ENCODE measurements at regions not wholly inside any gene's neighbourhood (a gene's known extent, or its start where the extent isn't known, plus 50 kb on each side); places are given as distances from the start of the nearest gene placed in this dataset.
"Not testable (repeated sequence)": the region's sequence is repeated elsewhere in the genome, so short reads cannot be mapped to it uniquely, and the experiment has no call there.

DNA sequence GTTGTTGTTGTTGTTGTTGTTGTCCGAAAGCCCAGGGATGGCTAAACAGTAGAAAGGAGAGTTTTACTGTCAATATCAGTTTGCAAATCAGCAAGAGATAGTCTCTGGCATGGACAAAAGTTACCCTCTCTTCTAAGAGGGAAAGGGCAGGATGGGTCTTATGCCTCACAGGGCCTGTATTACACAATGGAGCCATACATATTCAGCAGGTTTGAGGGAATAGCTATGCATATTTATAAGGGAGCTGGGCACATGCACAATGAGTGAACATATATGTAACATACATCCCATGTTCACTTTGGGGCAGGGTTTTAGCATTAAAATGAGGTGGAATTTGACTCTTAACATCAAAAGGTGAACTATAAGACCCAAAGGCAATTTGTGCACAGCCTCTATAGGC lies 84.4 kb upstream of the PGBD5 start:
- no peak for DNase-seq

DNA sequence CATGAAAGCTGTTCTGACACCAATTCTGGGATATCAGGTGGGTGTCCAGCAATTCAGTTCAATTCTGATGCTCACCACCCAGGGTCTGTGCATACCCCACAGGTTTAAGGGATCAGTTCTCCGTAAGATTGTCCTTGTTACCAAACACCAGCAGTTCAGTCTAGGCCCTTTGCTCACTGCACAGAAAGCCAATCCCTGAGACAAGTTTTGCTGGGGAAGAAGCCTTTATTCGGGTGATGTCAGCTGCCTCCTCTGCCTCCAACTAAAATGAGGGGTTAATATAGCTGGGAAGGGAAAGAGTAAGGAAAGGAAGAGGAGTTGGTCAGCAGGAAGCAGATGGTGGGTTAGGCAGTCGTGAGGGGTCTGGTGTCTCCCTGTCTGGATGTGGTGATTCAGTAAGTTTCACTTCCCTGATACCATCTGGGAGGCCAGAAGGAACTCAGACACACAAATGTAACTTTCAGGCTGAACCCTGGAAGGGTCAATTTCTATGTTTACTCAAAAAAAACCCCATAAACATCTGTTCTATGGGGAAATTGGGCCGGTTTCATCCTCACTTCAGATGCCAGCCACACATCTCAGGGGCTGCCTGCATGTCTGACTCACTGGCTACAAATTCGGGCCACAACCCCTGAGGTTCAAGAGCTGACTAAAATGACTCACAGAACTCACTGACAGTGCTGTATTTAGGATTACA lies 83.3 kb upstream of the PGBD5 start:
- no peak for DNase-seq

DNA sequence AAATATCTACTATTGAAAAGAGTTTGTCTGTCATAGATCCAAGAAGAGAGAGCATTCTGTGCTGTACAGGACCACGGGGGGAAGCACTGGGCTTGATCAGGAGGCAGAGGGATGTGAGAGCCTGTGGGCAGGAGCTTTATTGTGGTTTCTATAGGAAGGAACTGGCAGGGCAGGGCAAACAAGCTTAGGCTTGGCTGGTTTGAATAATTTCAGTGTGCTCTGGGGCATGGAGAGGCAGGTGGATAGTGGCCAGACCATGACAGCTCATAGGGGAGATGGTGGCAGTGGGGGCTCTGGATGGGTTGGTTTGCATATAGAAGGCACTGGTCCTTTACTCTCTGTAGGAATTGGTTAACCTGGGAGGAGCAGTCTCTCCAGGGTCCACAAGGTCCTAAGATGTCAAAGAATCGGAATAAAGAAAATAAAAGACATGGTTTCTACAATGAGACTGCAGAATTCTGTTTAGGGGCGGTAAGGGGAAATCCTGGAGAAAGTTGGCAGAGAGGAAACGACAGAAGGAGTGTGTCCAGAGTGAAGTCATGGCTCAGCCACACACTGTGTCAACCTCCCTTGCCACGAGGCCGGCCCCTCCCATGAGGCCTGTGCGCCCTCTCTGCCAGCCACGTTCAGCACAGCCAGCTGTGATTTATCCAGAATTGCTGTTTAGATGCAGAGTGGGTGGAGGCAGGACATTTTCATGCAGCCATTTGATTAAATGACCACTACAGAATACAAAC lies 81.7 kb upstream of the PGBD5 start:
- DNase-seq: no peak

DNA sequence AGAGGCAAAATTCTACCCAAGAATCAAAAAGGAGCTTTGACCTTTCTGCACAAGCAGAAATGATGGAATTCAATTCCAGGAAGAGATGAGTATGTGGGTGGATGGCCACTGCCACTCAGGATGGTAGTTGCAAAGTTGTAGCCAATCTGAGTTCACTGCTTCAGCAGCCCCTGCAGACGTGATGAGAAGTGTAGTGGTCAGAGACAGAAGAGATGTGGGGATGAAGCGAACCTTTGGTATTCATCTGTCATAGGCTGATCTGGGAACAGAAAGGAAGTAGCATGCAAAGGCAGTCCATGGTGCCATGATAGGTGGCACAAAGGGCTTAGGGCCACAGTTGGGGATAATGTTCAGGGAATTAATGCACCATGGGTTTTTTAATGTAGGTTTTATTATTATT lies 81.1 kb upstream of the PGBD5 start:
- no peak for DNase-seq

DNA sequence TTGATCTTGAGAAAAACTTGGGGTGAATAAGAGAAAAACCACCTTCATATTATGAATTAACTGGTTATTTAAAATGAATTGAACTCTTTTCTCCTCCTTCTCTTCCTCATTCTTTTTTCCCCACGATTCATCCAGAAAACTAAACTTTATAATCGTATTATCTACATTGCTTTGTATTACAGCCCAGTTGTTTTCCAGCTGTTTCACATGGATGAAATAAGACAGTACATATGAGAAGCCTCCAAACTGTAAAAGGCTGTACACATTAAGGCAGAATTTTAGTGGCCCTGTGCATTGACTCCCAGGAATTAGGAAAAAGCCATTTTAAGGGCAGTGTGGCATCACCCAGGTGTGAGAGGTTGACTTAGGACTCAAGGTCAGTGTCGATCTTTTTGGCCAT lies 80.3 kb upstream of the PGBD5 start:
- no peak for DNase-seq

DNA sequence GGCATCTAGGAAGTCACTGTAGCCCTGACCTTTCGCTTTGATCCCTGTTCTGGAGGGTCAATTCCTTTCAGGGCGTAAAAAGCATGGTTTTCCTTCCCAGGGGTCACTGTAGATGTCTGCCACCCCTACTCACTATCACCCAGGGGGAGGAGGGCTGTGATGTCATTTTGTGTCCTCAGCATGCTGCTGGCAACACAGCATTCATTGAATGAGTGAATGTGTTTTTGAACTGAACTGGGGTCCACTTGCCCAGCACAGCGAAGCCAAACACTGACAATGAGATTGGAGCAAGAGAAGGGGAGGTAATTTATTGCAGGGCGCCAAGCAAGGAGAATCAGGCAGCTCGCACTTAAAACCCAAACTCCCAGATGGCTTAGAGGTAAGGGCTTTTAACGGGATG lies 78.2 kb upstream of the PGBD5 start:
- DNase-seq: no peak

DNA sequence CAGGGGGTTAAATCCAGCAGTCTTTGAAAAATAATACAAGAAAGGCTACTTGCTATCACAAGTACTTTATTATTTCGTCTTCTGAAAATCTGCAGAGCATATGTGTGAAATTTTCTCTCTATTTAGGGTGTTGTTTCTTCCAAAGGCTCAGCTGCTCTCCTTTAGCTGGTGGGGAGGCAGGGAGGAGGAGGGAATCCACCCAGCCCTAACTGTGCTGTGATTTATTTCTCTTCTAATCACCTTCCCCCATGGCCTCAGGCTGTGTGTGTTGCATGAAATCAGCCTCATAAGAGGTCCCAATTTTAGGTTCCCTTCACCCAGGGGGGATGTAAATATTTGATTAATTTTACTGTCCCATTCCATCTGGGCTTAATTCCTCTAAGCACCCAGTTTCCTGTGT lies 77.6 kb upstream of the PGBD5 start:
- no peak for DNase-seq

DNA sequence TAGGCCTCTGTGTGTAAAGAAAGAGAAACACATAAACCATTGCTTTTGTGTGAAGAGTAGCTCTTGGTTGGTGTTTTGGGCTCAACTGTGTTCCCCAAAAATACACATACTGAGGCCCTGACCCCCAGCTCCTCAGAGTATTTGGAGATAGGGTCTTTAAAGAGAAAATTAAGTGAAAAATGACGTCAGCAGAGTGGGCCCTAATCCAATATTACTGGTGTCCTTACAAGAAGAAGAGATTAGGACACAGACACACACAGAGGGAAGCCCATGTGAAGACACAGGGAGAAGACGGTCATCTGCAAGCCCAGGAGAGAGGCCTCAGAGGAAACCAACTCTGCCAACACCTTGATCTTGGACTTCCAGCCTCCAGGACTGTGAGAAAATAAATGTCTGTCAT lies 76.9 kb upstream of the PGBD5 start:
- no peak for DNase-seq

DNA sequence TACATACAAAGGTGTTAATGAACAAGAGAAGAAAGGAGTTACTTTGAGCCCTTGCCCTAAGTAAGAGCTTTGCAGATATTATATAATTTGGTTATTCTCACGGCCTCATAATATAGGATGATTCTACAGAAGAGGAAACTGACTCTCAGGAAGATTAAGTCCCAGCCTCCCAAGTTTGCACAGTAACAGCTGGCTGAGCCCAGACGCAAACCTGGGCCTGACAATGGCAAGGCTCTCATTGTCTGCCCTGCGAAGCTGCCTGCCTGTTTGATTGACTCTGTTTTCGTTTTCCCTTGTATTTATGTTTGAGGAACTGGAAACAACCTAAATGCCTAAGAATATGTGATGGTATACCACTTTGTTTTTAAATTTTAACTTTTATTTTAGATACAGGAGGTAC lies 76.2 kb upstream of the PGBD5 start:
- no peak for DNase-seq

DNA sequence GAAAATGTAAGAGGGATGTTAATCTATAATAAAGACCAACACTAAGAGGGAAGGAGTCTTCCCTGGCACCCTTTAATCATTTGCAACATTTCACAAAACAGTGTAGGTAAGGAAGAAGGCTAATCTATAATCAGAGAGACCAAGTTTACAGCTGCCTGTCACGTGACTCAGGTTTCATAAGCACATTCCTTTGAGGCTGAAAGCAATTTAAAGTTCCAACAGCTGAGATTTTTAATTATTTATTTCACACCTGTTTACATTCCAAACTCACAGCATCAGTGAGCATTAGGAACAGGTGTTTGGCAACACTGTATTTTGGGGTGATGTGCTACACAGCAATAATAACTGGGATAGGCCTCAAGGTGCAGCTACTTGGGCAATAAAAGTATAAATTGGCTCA lies 75.7 kb upstream of the PGBD5 start:
- no peak for DNase-seq

DNA sequence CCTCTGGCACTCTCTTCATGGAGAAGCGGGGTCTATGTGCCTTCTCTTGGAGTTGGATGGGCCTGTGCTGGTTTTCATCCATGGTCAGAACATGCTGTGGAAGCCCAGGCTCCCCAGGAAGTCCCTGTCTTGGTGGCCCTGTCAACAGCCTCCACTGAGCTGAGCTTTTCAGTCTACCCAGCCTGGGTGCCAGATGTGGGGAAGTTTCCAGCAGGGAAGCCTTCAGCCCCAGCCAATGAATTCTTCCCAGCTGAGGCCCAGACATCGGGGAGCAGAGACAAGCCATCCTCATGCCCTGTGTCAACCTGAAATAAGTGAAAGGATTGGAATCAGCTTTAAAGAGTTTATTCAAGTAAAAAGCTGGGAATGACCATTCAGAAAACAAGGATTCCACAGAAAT lies 75.1 kb upstream of the PGBD5 start:
- DNase-seq: no peak

DNA sequence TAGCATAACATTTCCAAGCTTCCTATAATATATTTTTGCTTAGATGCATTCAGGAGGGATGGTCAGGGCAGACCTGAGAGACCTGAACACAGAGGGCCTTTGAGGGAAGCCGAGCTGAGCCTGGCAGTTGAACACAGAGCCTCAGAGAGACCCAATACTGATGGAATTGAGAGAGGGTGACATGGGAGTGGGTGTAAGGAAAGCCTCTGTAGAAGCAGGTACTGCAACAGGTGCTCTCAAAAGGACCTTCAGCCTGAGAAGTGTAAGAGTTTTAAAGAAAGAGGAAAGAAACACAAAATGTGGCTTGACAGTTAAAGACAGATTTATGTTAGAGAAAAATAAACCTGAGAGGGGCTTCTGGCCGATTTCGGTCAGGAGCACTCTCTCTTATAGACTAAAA lies 73.9 kb upstream of the PGBD5 start:
- DNase-seq: no peak

DNA sequence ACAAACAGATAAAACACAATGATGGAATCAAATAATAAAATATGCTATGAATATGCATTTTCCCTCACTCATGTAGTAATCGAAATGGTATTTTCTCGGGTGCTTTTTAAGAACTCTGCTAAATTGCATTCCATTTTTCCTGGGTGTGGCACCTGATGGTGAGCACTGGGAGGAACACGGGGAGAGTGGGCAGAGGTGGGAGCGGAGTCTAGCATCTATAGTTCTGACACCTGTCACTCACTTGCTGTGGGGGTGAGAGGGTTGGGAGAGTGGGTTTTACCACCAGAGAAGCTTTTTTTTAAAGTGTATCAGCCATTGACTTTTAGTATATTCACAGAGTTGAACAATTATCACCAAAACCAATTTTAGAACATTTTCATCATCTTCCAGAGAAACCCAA lies 73.4 kb upstream of the PGBD5 start:
- DNase-seq: no peak

DNA sequence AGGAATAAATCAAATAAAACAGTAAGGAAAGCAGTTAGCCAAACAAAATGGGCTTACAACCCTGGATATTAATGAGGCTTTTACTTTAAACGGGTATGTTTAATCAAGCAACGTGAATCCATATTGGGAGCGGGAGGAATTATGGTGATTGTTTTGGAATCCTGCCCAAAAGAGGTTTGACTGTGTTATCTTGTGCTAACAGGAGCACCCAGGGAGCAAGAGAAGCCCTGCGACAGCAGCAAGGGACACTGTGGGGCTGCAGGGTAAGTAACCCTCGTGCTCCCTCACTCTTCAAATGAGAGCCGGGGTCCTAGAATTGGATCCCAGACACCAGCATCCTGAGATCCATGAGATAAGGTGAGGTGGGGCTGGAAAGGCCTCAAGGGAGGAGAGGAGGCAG lies 72.6 kb upstream of the PGBD5 start:
- DNase-seq: no peak

DNA sequence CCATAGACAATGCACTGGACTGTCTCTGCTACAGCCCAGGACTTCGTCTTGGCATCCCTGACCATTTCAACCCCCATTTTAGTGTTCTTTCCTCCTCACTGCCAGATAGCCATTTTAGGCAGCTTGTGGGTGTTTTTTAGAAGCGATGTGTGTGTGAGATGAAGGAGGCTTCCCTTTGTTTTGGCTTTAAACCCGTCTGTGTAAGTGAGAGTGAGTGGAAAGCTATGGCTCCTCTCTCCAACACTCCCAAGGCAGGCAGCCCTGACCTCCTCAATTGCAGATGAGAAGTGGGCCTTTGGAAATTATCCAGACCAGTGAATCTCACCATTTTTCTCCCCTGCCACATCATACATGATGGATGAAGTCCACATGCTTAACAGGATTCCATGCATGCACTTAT lies 70.3 kb upstream of the PGBD5 start:
- DNase-seq: no peak

DNA sequence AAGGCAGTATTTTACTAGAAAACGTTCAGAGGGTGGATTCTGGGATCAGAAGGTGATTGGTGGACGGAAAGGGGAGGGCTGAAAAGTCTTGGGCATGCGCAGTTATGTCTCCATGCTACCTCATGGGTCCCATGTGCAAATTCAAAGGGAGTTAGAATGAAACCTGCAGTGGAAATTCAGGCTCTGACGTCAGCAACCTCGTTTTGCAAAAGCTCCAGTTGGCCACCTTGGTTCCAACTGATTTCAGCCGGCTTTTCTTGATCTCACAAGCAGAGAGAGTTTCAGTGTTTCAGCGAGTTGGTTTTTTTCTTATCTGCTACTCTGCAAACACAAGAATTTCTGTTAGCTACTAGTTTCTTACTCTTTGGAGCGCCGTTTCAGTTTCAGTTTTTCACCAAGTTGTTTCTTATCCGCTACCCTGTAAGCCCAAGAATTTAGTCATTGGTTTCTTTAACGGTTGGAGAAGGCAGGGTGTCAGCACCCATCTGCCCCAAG lies 69.8 kb upstream of the PGBD5 start:
- no peak for DNase-seq

DNA sequence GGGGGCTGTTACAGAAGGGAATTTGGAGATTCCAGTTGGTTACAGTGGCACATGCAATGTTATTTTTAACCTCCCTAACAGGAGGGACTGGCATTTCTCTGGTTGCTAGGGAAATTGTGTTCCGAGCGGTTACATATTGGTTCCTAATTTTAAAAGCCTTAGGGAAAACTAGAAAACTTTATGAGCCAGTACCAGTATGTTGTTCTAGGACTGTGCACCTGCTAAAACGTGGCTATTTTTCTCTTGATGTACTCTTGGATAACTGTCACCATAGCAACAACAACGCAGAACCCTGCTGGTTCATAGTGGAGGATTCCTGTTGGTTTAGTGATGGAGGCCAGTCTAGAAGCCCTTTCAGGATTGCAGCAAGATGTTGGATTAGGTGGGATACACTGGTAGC lies 68.9 kb upstream of the PGBD5 start:
- DNase-seq: no peak

DNA sequence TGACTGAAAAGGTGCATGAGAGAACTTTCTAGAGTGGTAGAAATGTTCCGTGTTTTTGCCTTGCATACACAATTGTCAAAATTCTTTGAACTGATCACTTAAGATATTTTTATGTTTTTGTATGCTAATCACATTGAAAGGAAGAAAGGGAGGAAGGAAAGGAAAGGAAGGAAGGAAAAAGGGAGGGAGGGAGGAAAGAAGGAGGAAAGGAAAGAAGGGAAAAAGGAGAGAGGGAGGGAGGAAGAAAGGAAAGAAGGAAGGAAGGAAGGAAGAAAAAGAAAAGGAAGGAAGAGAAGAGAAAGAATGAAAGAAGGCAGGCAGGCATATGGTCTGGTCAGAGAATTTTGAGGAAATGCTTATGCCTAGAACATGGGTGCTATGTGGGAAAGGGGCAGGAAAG lies 68.4 kb upstream of the PGBD5 start:
- no peak for DNase-seq

DNA sequence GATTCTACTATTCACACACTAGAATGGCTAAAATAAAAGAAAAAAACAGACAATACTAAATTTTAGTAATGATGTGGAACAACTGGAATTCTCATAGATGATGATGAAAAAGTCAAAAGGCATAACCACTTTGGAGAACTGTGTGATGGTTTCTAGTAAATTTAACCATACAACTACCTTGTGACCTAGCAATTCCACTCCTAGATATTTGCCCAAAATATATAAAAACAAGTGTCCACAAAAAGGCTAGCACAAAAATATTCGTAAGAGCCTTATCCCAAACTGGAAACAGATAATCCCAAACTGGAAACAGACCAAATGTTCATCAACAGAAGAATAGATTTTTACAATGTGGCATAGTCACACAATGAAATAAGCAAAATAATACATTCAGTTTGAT lies 67.9 kb upstream of the PGBD5 start:
- DNase-seq: no peak

DNA sequence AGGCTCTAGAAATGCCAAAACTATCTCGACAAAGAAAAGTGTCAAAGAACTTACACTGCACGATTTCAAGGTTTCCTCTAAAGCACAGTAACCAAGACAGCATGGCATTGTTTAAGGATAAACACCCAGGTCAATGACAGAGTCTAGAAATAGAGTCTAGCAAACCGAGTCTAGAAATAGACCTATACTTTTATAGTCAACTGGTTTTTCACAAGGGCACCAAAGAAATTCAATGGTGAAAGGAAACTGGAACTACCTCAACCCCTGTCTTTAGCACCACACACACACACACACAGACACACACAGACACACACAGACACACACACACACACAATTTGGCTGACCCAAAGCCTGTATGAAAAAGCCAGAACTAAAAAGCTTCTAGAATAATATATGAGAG lies 67.1 kb upstream of the PGBD5 start:
- DNase-seq: no peak

DNA sequence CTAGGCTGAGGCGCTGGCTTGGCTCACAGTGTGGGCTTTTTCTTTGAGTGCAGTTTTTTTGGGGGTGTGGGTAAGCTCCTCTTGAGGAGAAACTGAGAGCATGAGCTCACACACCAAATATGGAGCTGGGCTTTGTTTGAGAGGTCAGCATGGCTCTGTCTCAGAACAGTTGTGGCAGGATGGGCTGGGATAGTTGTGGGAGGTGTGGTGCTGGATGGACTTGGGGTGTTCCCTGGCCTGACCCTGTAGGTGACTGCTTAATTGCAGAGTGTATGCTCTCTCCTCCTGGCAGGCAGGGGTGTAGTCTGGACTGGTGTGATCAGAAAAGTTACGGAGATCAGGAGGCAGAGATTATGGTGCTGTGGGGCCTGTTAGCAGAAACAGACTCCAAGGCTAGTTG lies 64.3 kb upstream of the PGBD5 start:
- DNase-seq: no peak

DNA sequence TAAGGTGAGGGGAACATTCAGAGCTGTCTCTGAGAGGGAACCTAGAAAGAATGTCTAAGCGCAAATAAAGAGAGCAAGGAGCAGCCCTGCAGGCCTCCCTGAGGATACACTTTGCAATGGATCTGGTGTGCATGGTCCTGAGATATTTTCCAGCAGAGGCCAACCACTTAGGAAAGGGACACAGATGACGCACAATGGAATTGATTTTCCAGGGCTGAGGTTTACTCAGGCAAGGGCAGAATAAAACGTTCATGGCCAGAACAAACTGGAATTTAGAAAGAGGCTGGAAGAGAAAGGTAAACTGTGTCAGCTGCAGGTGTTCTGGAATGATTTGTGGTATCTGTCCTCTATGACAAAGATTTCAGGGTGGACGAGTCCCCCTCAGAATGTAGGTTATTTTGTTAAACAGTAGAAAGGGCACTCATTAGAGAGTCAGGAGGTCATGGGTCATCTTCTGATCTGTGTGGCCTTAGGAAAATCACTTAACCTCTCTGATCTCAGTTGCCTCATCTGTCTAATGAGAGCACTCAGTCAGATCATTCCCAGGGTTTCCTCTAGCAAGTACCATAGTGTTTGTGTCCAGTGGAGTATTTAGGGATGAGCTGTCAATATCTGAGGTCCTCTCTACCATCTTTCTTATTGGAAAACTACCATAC lies 61.8 kb upstream of the PGBD5 start:
- DNase-seq: no peak

DNA sequence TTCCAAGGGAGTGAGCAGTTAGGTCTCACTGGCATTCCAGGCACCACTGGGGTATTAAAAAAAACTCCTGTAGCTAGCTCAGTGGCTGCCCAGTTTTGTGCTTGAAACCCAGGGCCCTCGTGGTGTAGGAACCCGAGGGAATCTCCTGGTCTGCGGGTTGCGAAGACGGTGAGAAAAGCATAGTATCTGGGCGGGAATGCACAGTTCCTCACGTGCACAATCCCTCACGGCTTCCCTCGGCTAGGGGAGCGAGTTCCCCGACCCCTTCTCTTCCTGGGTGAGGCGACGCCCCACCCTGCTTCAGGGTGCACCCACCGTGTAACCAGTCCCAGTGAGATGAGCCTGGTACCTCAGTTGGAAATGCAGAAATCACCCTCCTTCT lies 50.5 kb upstream of the PGBD5 start:
- DNase-seq: no peak

DNA sequence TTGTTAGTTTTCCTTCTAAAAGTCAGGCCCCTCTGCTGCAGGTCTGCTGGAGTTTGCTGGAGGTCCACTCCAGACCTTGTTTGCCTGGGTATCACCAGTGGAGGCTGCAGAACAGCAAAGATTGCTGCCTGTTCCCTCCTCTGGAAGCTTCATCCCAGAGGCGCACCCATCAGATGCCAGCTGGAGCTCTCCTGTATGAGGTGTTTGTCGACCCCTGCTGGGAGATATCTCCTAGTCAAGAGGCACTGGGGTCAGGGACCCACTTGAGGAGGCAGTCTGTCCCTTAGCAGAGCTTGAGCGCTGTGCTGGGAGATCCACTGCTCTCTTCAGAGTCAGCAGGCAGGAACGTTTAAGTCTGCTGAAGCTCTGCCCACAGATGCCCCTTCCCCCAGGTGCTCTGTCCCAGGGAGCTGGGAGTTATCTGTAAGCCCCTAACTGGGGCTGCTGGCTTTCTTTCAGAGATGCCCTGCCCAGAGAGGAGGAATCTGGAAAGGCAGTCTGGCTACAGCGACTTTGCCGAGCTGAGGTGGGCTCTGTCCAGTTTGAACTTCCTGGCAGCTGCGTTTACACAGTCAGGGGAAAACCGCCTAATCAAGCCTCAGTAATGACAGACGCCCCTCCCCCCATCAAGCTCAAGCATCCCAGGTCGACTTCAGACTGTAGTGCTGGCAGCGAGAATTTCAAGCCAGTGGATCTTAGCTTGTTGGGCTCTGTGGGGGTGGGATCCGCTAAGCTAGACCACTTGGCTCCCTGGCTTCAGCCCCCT lies 49.9 kb upstream of the PGBD5 start:
- DNase-seq: not testable (repeated sequence)

Measured in NCI-H226 (cell line).